HG03439 (cell line): ENCODE measurements at regions not wholly inside any gene's neighbourhood (a gene's known extent, or its start where the extent isn't known, plus 50 kb on each side); places are given as distances from the start of the nearest gene placed in this dataset.

Source experiments
- ATAC-seq: cut with Tn5 transposase; IDR thresholded peaks from one replicate; pipeline ENCODE4 v1.9.1; 2021; ENCODE audit warnings: mild to moderate bottlenecking, moderate library complexity; ENCODE audit not compliant: unreplicated experiment

DNA sequence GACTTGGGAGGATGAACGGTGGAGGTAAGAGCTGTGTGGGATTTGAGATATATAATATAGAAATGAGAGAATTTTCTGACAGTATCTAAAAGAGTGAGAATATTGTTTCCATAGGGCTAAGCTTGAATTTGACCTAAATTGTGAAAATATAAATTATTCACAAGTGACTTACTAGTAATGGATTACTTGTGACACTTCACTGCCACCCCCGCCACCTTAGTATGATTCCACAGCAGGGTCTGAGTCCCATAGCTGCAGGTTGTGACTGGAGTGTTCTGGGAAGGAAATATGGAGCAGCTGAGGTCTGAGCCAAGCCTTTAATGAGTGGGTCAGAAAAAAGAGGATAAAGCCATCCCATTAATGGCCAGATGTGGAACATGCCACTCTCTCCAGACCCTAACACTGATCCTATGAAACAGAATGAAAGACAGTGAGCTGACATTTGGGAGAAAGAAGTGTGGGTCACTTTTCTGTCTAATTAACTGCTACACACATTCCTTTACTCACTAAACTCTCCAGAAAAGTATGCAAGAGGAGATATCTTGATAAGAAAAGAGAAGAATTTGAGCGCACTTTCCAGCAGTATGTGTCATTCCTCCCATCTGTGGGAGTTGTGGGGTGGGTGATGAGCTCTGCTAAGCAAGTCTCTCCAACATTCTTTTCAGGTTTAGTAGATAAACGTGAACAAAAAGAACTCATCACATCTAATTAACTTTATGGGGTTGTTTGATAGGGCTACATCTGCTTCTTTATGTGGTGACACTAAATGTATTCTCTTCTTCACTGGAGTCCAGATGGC lies 1193.4 kb downstream of the SORCS3 start:
- no peak for ATAC-seq

DNA sequence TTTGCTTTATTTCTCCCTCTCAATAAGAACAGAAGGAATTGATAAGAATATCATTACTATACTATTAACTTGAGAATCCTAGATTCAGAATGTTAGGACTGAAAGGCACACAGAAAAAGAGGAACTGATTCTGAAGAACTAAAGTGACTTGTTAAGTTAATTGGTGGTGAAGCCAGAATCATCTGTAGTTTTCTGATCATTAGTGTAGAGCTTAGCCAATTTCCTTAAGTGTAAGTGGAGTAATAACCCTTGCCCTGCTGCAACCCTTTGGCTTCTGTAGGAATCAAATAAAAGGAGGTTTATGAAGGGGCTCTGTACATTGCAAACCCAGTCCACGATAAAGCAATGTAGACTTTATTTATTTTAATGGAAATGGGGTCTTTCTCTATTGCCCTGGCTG lies 1186.0 kb downstream of the SORCS3 start:
- no peak for ATAC-seq

DNA sequence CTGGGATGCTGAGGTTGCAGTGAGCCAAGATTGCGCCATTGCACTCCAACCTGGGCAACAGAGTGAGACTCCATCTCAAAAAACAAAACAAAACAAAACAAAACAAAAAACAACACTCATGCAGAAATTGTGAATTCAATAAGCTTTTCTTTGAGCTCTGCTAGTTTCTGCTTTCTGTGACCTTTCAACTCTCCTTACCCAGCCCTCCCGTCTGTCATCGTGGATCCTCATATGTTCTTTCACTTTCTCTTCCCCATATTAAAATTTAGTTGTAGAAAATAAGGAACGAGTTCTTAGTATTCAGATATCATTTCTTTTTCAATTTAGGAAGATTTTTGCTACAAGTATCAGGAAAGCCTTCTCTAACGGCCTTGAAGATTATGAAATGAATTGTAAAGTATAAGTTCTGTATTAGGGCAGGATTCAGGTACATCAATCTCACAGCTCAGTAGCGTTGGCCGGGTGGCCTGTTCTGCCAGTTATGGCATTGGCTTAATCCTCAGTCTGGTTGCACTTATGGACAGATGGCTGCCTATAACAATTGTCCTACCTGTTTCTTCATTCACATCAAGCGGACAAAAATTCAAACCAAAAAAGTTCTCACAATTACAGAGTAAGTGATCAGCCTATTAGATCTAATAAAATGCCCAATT lies 1167.0 kb downstream of the SORCS3 start:
- ATAC-seq, result no peak

- no peak for ATAC-seq
Observed at GRCh38 chr10:105803206-105803605, 1162.1 kb downstream of the SORCS3 start.

GRCh38 chr10:105800641-105801040 lies 1159.6 kb downstream of the SORCS3 start:
- no peak for ATAC-seq

DNA sequence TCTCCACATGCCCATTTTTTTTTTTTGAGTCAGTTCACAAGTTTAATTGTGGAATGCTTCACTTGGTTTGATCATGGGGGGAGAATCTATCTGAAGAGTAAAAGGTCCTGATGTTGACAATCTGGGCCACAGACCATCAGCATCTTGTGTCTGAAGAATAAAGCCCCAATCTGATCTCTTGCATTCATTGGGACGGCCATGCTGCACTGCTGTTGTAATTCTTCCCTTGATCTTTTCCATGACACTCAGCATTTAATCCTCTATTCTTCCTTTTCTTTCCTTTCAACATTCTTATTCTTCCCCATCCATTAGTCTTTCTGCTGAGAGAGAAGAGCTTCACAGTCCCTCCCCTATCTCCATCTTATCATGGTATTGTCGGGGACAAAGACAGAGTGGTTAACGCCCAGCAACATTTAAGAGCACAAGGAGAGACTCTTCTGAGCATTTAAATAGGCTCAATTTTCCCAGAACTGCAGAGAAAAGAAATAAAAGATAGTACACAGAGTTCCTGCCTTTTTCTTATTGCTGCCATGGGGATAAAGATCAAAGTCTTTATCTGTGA lies 1157.3 kb downstream of the SORCS3 start:
- ATAC-seq, result no peak

DNA sequence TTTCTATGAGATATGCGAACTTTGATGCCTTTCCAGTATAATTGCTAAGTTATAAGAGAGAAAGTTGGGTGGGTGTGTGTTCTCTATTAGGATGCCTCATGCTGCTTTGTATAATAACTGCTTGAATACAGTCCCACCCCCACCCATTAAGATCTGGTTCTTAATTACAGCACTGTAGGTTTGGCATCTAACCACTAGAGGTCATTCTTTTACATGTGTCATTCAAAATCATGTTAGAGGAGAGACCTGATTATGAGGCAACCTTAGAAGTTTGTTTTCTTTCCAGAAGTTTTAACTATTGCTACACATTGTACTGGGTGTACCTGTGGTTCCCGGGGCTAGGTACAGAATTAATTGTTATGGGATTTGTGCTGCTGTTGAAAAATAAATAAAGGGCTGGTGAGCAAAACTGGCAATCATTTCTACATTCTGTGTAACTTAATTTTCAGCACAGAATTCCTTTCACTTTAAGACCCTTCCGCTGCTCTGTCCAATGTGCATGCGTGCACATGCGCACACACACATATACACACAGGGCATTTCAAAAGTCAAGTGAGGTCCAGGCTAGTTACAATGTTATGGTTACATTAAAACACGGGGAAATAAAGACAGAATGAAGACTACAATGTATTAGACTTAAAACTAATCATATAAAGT lies 1156.3 kb downstream of the SORCS3 start:
- no peak for ATAC-seq

GRCh38 chr10:105793071-105793470 lies 1152.0 kb downstream of the SORCS3 start:
- no peak for ATAC-seq

GRCh38 chr10:105785721-105786120 lies 1144.6 kb downstream of the SORCS3 start:
- no peak for ATAC-seq

DNA sequence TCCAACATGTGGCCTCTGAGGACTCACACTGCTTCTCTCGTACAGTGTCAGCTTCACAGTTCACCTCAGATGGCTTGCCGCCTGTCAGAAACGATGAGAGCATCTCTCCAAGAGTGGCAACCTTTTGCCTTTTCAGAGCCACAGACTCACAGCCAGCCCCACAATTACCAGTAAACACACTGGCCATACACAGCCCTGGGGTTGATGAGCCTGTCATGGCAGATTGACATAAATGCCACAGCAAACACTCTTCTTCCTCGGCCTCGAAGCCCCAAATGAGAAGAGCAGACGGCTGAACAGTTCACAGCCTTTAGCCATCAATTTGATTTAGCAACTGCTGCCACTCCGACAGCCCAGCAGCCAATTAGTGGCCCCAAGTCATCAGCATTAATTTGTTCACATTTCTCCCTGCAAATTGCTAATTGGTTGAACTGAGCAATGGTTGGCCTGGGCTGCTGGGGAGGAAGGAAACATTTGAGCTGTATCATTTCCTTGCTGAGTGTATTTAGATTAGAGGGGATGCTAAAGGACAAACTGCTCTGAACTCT lies 1142.9 kb downstream of the SORCS3 start:
- ATAC-seq, result no peak

DNA sequence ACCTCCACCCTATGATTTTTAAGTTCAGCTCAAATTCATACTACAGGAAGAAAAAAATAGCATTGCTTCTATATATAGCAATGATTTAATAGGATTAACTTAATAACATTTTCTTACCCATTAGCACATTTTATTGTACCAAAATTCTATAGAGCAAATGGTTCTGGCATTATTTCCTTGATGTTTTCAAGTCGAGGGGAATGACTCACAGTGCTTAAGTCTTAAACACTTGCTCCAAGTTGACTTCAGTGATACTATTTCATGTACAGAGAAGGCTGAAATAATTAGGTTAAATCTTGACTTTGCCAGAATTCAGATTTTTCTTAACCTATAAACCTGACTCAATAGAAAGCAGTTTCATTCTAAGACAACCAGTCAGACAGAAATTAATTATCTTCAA lies 1133.8 kb downstream of the SORCS3 start:
- ATAC-seq, result no peak

GRCh38 chr10:105774351-105774750 lies 1133.3 kb downstream of the SORCS3 start:
- ATAC-seq, result no peak

GRCh38 chr10:105770524-105771212 lies 1129.6 kb downstream of the SORCS3 start:
- ATAC-seq, result no peak

GRCh38 chr10:105769248-105770184 lies 1128.4 kb downstream of the SORCS3 start:
- ATAC-seq, result no peak

- no peak for ATAC-seq
Observed at GRCh38 chr10:105763611-105764010, 1122.5 kb downstream of the SORCS3 start.

DNA sequence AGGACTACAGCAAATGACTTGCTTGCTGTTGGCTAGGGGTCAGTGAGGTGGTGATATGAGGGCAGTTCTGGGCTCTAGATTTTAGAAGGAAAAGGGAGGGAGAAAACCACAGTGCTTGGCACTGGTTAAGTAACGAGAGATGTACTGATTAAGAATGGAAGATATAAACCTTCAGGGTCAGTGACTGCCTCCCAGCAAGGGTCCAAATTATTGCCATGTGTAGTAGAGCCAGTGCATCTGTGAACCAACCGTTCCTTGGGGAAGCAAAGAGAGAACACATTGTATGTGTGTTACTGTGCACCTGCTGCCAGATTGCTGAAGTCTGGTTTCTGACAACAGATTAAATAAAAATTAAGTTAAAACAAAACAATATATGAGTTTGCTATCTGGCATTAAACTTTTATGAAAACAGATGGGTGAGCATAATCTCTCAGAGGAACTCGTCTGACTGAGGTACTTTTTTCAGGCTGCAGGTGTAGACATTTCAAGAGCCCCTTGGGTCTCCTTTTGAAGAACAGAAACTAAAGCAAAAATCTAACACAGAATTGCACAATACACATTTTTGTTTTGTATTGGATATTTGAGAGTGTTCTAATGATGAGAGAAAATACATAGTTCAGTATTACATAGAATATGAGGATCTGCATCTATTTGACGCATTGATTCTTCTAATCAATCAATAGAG lies 1120.6 kb downstream of the SORCS3 start:
- no peak for ATAC-seq

DNA sequence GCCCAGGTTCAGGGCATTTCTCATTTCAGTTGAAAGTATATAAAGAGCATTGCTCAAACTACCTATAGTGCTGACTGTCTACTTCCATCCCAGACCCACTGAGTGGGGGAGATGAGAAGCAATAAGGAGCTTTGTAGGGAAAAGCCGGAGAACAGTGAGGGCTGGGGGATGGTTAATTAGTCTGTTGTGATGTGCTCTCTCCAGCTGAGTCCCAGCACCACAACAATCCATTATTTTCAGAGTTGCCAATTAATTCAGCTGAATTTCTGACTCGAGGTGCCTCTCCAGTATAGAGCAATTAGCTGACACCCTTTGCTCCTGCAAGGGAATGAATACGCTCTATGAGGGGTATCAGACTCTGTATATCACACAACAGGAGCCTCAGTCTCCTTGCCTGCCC lies 1118.6 kb downstream of the SORCS3 start:
- no peak for ATAC-seq

DNA sequence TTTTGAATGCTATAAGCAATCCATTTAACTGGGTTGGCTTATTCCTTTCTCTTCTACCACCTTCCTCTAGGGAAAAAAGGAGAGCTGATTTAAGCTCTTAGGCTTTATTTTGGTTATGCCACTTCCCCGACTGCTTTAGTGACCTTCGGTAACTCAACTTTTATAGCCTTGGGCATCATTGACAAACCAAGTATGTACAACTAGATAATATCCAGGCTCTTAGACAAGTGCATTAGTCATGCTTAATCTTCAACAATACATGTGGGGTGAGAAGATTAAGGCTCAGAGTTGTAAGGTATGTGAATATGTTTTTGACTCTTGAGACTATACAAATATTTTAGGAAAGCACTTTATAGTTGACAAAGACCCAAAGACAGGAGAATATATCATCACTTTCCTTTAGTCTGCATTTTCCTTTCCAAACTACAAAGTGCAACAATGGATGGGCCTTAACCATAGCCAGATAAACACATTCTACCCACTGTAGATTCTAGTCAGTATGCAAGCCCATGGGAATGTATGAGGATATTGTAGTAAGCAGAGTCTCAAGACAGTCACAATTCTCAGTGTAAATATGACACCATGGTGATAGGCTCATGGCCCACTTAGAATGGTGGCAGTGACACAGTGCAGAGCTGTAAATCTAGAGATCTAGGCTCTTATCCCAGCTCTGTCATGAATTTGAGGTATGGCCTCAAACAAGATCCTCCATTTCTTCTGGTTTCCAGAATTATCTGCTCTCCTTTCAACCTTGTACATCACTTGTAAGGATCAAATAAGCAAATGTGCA lies 1117.3 kb downstream of the SORCS3 start:
- no peak for ATAC-seq
